OCI-LY3 (cell line): ENCODE measurements at regions not wholly inside any gene's neighbourhood (a gene's known extent, or its start where the extent isn't known, plus 50 kb on each side); places are given as distances from the start of the nearest gene placed in this dataset.

ENCODE experiments used
- CTCF ChIP-seq: fragments of 200-600, 300-600 bp; sonication (generic); IDR thresholded peaks from 2 replicates; pipeline ENCODE4 v1.5.1; 2014; ENCODE audit warnings: antibody characterized with exemption, low read length, low read depth
- EZH2phosphoT487 ChIP-seq: fragments of 200-600 bp; shearing (Covaris generic); IDR thresholded peaks from 2 replicates; pipeline ENCODE4 v1.6.1; 2018; ENCODE audit warnings: antibody characterized with exemption, mixed run types, low read depth

DNA sequence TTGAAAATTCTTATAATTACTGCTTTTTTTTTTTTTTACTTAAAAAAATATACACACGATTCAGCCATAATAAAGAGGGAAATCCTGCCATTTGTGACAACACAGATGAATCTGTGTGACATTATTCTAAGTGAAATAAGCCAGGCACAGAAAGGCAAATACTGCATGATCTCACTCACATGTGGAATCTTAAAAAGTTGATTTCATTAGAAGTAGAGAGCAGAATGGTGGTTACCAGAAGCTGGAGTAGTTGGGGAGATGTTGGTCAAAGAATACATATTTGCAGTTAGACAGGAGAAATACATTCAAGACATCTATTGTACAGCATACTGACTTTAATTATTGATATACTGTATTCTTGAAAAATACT lies 116.2 kb downstream of the KLF12 start:
- TF ChIP-seq CTCF (no peak), EZH2phosphoT487 (no peak)
